OCI-LY7 (cell line): ENCODE measurements at regions not wholly inside any gene's neighbourhood (a gene's known extent, or its start where the extent isn't known, plus 50 kb on each side); places are given as distances from the start of the nearest gene placed in this dataset.
"Not testable (repeated sequence)": the region's sequence is repeated elsewhere in the genome, so short reads cannot be mapped to it uniquely, and the experiment has no call there.

Source experiments
- CTCF ChIP-seq: fragments of 200-600 bp; sonication (generic); conservative IDR thresholded peaks from 2 replicates; pipeline ENCODE4 v1.5.1; 2014; ENCODE audit warnings: mild to moderate bottlenecking, antibody characterized with exemption, low read length, moderate library complexity, mixed read lengths
- EZH2phosphoT487 ChIP-seq: fragments of 200-600 bp; sonication (generic); IDR thresholded peaks from 2 replicates; pipeline ENCODE4 v1.6.1; 2018; ENCODE audit warnings: low read depth, borderline replicate concordance, mild to moderate bottlenecking, mixed run types, antibody characterized with exemption, low read length, moderate library complexity, mixed read lengths

GRCh38 chr17:13659051-13659450 is 57.3 kb upstream of the HS3ST3A1 start:
- TF ChIP-seq CTCF, EZH2phosphoT487: not testable (repeated sequence)
